ENCODE measurements at regions not wholly inside any gene's neighbourhood (a gene's known extent, or its start where the extent isn't known, plus 50 kb on each side); places are given as distances from the start of the nearest gene placed in this dataset.

- ChIA-PET CTCF (interaction anchor here (1.9 to 3.1 kb wide), 2 partner anchors 8 to 21 kb away, joined by 6 to 22 read pairs; no protein-coding TSS in a partner anchor), POLR2A (no interaction called here)
- BruUV-seq (replicated peaks), result no TSS peak
- Mint-ChIP-seq H3K27me3 (ENCODE audit: insufficient read depth, unreplicated experiment) (no peaks in the 10 kb centered on the region), H3K9me3 (ENCODE audit: unreplicated experiment) (peaks cover 7% of the 10 kb centered on the region), H3K4me3 (ENCODE audit: unreplicated experiment) (no peak overlapping the region), H3K27ac (ENCODE audit: low read depth, unreplicated experiment) (no peak overlapping the region), H3K36me3 (ENCODE audit: insufficient read depth, unreplicated experiment) (no peaks in the 10 kb centered on the region), H3K4me1 (ENCODE audit: insufficient read depth, unreplicated experiment) (no peaks in the 10 kb centered on the region)
- no peak for TF ChIP-seq CTCF (IDR thresholded peaks at IDR 0.05; ENCODE audit: unreplicated experiment)
- no peak for DNase-seq (ENCODE audit: unreplicated experiment)
- intact Hi-C loops (cut with micrococcal nuclease), result no loop called here
Observed at GRCh38 chr12:114616081-114616480, 67.9 kb downstream of the TBX3 start.

- H3K27me3 Mint-ChIP-seq (ENCODE audit: insufficient read depth, unreplicated experiment), result no peaks in the 10 kb centered on the region
- ChIA-PET CTCF (interaction anchor here (0.6 to 1.3 kb wide), 2 partner anchors 11 to 13 kb away, joined by 3 to 4 read pairs; no protein-coding TSS in a partner anchor), POLR2A (no interaction called here)
- no peaks in the 10 kb centered on the region for H3K36me3 Mint-ChIP-seq (ENCODE audit: insufficient read depth, unreplicated experiment)
- H3K4me1 Mint-ChIP-seq (ENCODE audit: insufficient read depth, unreplicated experiment), result no peaks in the 10 kb centered on the region
- BruUV-seq (replicated peaks), result no TSS peak
- DNase-seq (ENCODE audit: unreplicated experiment), result no peak
- TF ChIP-seq CTCF (IDR thresholded peaks at IDR 0.05; ENCODE audit: unreplicated experiment), result no peak
- H3K9me3 Mint-ChIP-seq (ENCODE audit: unreplicated experiment), result peaks cover 7% of the 10 kb centered on the region
- no peak overlapping the region for H3K4me3 Mint-ChIP-seq (ENCODE audit: unreplicated experiment)
- no peak overlapping the region for H3K27ac Mint-ChIP-seq (ENCODE audit: low read depth, unreplicated experiment)
- intact Hi-C loops (cut with micrococcal nuclease), result no loop called here
Observed at GRCh38 chr12:114614040-114614439, 69.9 kb downstream of the TBX3 start.

- H3K27ac Mint-ChIP-seq (ENCODE audit: low read depth, unreplicated experiment), result no peak overlapping the region
- BruUV-seq (replicated peaks), result no TSS peak
Observed at GRCh38 chr12:114612062-114612461, 71.9 kb downstream of the TBX3 start.

More at GRCh38 chr12:114612062-114612461, 71.9 kb downstream of the TBX3 start:
- ChIA-PET CTCF (interaction anchor here (4.2 kb wide), 1 partner anchor 13 kb away, joined by 13 read pairs; no protein-coding TSS in a partner anchor), POLR2A (no interaction called here)
- TF ChIP-seq CTCF (IDR thresholded peaks at IDR 0.05; ENCODE audit: unreplicated experiment), result no peak
- Mint-ChIP-seq H3K36me3 (ENCODE audit: insufficient read depth, unreplicated experiment) (no peaks in the 10 kb centered on the region), H3K9me3 (ENCODE audit: unreplicated experiment) (no peaks in the 10 kb centered on the region), H3K4me1 (ENCODE audit: insufficient read depth, unreplicated experiment) (no peaks in the 10 kb centered on the region), H3K4me3 (ENCODE audit: unreplicated experiment) (no peak overlapping the region), H3K27me3 (ENCODE audit: insufficient read depth, unreplicated experiment) (no peaks in the 10 kb centered on the region)
- intact Hi-C loops (cut with micrococcal nuclease), result no loop called here
- DNase-seq (ENCODE audit: unreplicated experiment), result no peak

Measured in MCF 10A (cell line).